ENCODE measurements at regions not wholly inside any gene's neighbourhood (a gene's known extent, or its start where the extent isn't known, plus 50 kb on each side); places are given as distances from the start of the nearest gene placed in this dataset.
"Not testable (repeated sequence)": the region's sequence is repeated elsewhere in the genome, so short reads cannot be mapped to it uniquely, and the experiment has no call there.

GRCh38 chr5:57717555-57717954 lies 234.9 kb upstream of the ACTBL2 start:
- CTCF ChIA-PET = no interaction called here
- no CpG with 5 or more reads among the region's 4 CpGs for WGBS (ENCODE audit: insufficient coverage)
- no peak overlapping the region for H3K27ac Mint-ChIP-seq

GRCh38 chr5:57716661-57717060 lies 234.1 kb upstream of the ACTBL2 start:
- no CpG with 5 or more reads among the region's 3 CpGs for WGBS (ENCODE audit: insufficient coverage)
- no peaks in the 10 kb centered on the region for H3K36me3 ChIP-seq (ENCODE audit: control insufficient read depth in 2 of 2, extremely low read depth in 1 of 2, insufficient read depth in 1 of 2, low read length in 1 of 2)
- no peaks in the 10 kb centered on the region for H3K4me1 ChIP-seq (ENCODE audit: control insufficient read depth in 1 of 2, extremely low read depth in 1 of 2, insufficient read depth in 2 of 2, low read length in 2 of 2)
- ChIA-PET CTCF (no interaction called here), POLR2A (no interaction called here)
- H3K36me3 Mint-ChIP-seq = no peaks in the 10 kb centered on the region
- no peak for ATAC-seq (replicated peaks in 1 of 4)
- no peak overlapping the region for H3K4me3 ChIP-seq (ENCODE audit: control insufficient read depth in 1 of 2, extremely low read depth in 1 of 2, low read length in 1 of 2)
- H3K4me3 Mint-ChIP-seq = no peak overlapping the region
- DNase-seq = no peak
- no peak overlapping the region for H3K27ac ChIP-seq (ENCODE audit: low read length)
- no peaks in the 10 kb centered on the region for H3K9me3 ChIP-seq
- peaks cover 0 to 10% (median 3%) of the 10 kb centered on the region in 3 donors for H3K9me3 Mint-ChIP-seq
- no peaks in the 10 kb centered on the region for H3K27me3 ChIP-seq (replicated peaks in 1 of 2; ENCODE audit: control insufficient read depth in 2 of 2, extremely low read depth in 1 of 2, insufficient read depth in 2 of 2, low read length in 1 of 2)
- no peaks in the 10 kb centered on the region for H3K4me1 Mint-ChIP-seq
- H3K27me3 Mint-ChIP-seq = peaks cover 4 to 10% of the 10 kb centered on the region in 2 donors
- H3K27ac Mint-ChIP-seq = no peak overlapping the region

More at GRCh38 chr5:57717555-57717954, 234.9 kb upstream of the ACTBL2 start:
- ATAC-seq (replicated peaks in 1 of 4) = no peak
- POLR2A ChIA-PET = no interaction called here
- H3K27ac ChIP-seq (ENCODE audit: low read length) = no peak overlapping the region
- H3K4me1 ChIP-seq (ENCODE audit: control insufficient read depth in 1 of 2, extremely low read depth in 1 of 2, insufficient read depth in 2 of 2, low read length in 2 of 2) = no peaks in the 10 kb centered on the region
- Mint-ChIP-seq H3K4me1 (no peaks in the 10 kb centered on the region), H3K9me3 (peaks cover 0 to 10% (median 3%) of the 10 kb centered on the region in 3 donors), H3K27me3 (peaks cover 4 to 10% of the 10 kb centered on the region in 2 donors), H3K4me3 (no peak overlapping the region), H3K36me3 (no peaks in the 10 kb centered on the region)
- no peaks in the 10 kb centered on the region for H3K27me3 ChIP-seq (replicated peaks in 1 of 2; ENCODE audit: control insufficient read depth in 2 of 2, extremely low read depth in 1 of 2, insufficient read depth in 2 of 2, low read length in 1 of 2)
- H3K4me3 ChIP-seq (ENCODE audit: control insufficient read depth in 1 of 2, extremely low read depth in 1 of 2, low read length in 1 of 2) = no peak overlapping the region
- no peaks in the 10 kb centered on the region for H3K36me3 ChIP-seq (ENCODE audit: control insufficient read depth in 2 of 2, extremely low read depth in 1 of 2, insufficient read depth in 1 of 2, low read length in 1 of 2)
- DNase-seq = no peak
- no peaks in the 10 kb centered on the region for H3K9me3 ChIP-seq

- H3K27ac Mint-ChIP-seq = no peak overlapping the region
- peaks cover 0 to 10% (median 3%) of the 10 kb centered on the region in 3 donors for H3K9me3 Mint-ChIP-seq
- Histone ChIP-seq H3K27me3 (replicated peaks in 1 of 2; ENCODE audit: control insufficient read depth in 2 of 2, extremely low read depth in 1 of 2, insufficient read depth in 2 of 2, low read length in 1 of 2) (no peaks in the 10 kb centered on the region), H3K36me3 (ENCODE audit: control insufficient read depth in 2 of 2, extremely low read depth in 1 of 2, insufficient read depth in 1 of 2, low read length in 1 of 2) (no peaks in the 10 kb centered on the region), H3K4me1 (ENCODE audit: control insufficient read depth in 1 of 2, extremely low read depth in 1 of 2, insufficient read depth in 2 of 2, low read length in 2 of 2) (no peaks in the 10 kb centered on the region), H3K27ac (ENCODE audit: low read length) (no peak overlapping the region), H3K9me3 (no peaks in the 10 kb centered on the region), H3K4me3 (ENCODE audit: control insufficient read depth in 1 of 2, extremely low read depth in 1 of 2, low read length in 1 of 2) (no peak overlapping the region)
- peaks cover 3 to 4% of the 10 kb centered on the region in 2 donors for H3K27me3 Mint-ChIP-seq
- H3K4me3 Mint-ChIP-seq = no peak overlapping the region
- ATAC-seq (replicated peaks in 1 of 4) (no peak), DNase-seq (no peak)
- ChIA-PET CTCF (no interaction called here), POLR2A (interaction anchor here in 1 of 2 donors (0.5 kb wide), 1 partner anchor 517 kb away, joined by 4 read pairs; no protein-coding TSS in a partner anchor)
- no peaks in the 10 kb centered on the region for H3K4me1 Mint-ChIP-seq
- WGBS (ENCODE audit: insufficient coverage) = no CpG with 5 or more reads among the region's 2 CpGs
- no peaks in the 10 kb centered on the region for H3K36me3 Mint-ChIP-seq
These were observed 232.7 kb upstream of the ACTBL2 start for GRCh38 chr5:57715296-57715695.

- WGBS (ENCODE audit: insufficient coverage) = 100% methylated on average over 1 of the region's 3 CpGs
- H3K27ac Mint-ChIP-seq; H3K27ac ChIP-seq (ENCODE audit: low read length); H3K27me3 ChIP-seq (replicated peaks in 1 of 2; ENCODE audit: control insufficient read depth in 2 of 2, extremely low read depth in 1 of 2, insufficient read depth in 2 of 2, low read length in 1 of 2); H3K27me3 Mint-ChIP-seq; CTCF ChIA-PET; H3K4me3 ChIP-seq (ENCODE audit: control insufficient read depth in 1 of 2, extremely low read depth in 1 of 2, low read length in 1 of 2); H3K4me1 Mint-ChIP-seq; H3K36me3 ChIP-seq (ENCODE audit: control insufficient read depth in 2 of 2, extremely low read depth in 1 of 2, insufficient read depth in 1 of 2, low read length in 1 of 2); H3K4me3 Mint-ChIP-seq; DNase-seq; H3K9me3 Mint-ChIP-seq; POLR2A ChIA-PET; H3K4me1 ChIP-seq (ENCODE audit: control insufficient read depth in 1 of 2, extremely low read depth in 1 of 2, insufficient read depth in 2 of 2, low read length in 2 of 2); H3K9me3 ChIP-seq; H3K36me3 Mint-ChIP-seq; ATAC-seq (replicated peaks in 1 of 4): not testable (repeated sequence)
These were observed 230.9 kb upstream of the ACTBL2 start for GRCh38 chr5:57713535-57713934.

GRCh38 chr5:57711946-57712345 lies 229.3 kb upstream of the ACTBL2 start:
- no peaks in the 10 kb centered on the region for H3K36me3 Mint-ChIP-seq
- ChIA-PET CTCF (no interaction called here), POLR2A (no interaction called here)
- peaks cover 0 to 10% (median 7%) of the 10 kb centered on the region in 3 donors for H3K9me3 Mint-ChIP-seq
- Histone ChIP-seq H3K36me3 (ENCODE audit: control insufficient read depth in 2 of 2, extremely low read depth in 1 of 2, insufficient read depth in 1 of 2, low read length in 1 of 2) (no peaks in the 10 kb centered on the region), H3K4me3 (ENCODE audit: control insufficient read depth in 1 of 2, extremely low read depth in 1 of 2, low read length in 1 of 2) (no peak overlapping the region), H3K4me1 (ENCODE audit: control insufficient read depth in 1 of 2, extremely low read depth in 1 of 2, insufficient read depth in 2 of 2, low read length in 2 of 2) (no peaks in the 10 kb centered on the region), H3K27me3 (replicated peaks in 1 of 2; ENCODE audit: control insufficient read depth in 2 of 2, extremely low read depth in 1 of 2, insufficient read depth in 2 of 2, low read length in 1 of 2) (no peaks in the 10 kb centered on the region), H3K27ac (ENCODE audit: low read length) (no peak overlapping the region), H3K9me3 (no peaks in the 10 kb centered on the region)
- peaks cover 0 to 3% of the 10 kb centered on the region in 2 donors for H3K27me3 Mint-ChIP-seq
- H3K4me3 Mint-ChIP-seq = no peak overlapping the region
- DNase-seq (no peak), ATAC-seq (replicated peaks in 1 of 4) (no peak)
- no peak overlapping the region for H3K27ac Mint-ChIP-seq
- no CpG with 5 or more reads among the region's 1 CpG for WGBS (ENCODE audit: insufficient coverage)
- H3K4me1 Mint-ChIP-seq = no peaks in the 10 kb centered on the region

- no peaks in the 10 kb centered on the region for H3K4me1 Mint-ChIP-seq
- no peaks in the 10 kb centered on the region for H3K9me3 ChIP-seq
- POLR2A ChIA-PET = no interaction called here
- no peak overlapping the region for H3K4me3 Mint-ChIP-seq
- no peak overlapping the region for H3K27ac Mint-ChIP-seq
- H3K27ac ChIP-seq (ENCODE audit: low read length) = no peak overlapping the region
- H3K9me3 Mint-ChIP-seq = peaks cover 0 to 10% (median 7%) of the 10 kb centered on the region in 3 donors
- no peaks in the 10 kb centered on the region for H3K36me3 ChIP-seq (ENCODE audit: control insufficient read depth in 2 of 2, extremely low read depth in 1 of 2, insufficient read depth in 1 of 2, low read length in 1 of 2)
- H3K36me3 Mint-ChIP-seq = no peaks in the 10 kb centered on the region
- no peak overlapping the region for H3K4me3 ChIP-seq (ENCODE audit: control insufficient read depth in 1 of 2, extremely low read depth in 1 of 2, low read length in 1 of 2)
- DNase-seq (no peak), ATAC-seq (replicated peaks in 1 of 4) (no peak)
- no peaks in the 10 kb centered on the region for H3K27me3 ChIP-seq (replicated peaks in 1 of 2; ENCODE audit: control insufficient read depth in 2 of 2, extremely low read depth in 1 of 2, insufficient read depth in 2 of 2, low read length in 1 of 2)
- H3K4me1 ChIP-seq (ENCODE audit: control insufficient read depth in 1 of 2, extremely low read depth in 1 of 2, insufficient read depth in 2 of 2, low read length in 2 of 2) = no peaks in the 10 kb centered on the region
- peaks cover 0 to 3% of the 10 kb centered on the region in 2 donors for H3K27me3 Mint-ChIP-seq
- WGBS (ENCODE audit: insufficient coverage) = no CpG with 5 or more reads among the region's 2 CpGs
- CTCF ChIA-PET = no interaction called here
These were observed 228.9 kb upstream of the ACTBL2 start for GRCh38 chr5:57711471-57711870.

- Mint-ChIP-seq H3K36me3 (no peaks in the 10 kb centered on the region), H3K9me3 (peaks cover 0 to 10% (median 7%) of the 10 kb centered on the region in 3 donors), H3K27ac (no peak overlapping the region), H3K4me1 (no peaks in the 10 kb centered on the region), H3K4me3 (no peak overlapping the region), H3K27me3 (no peaks in the 10 kb centered on the region)
- WGBS (ENCODE audit: insufficient coverage) = no CpG with 5 or more reads among the region's 1 CpG
- Histone ChIP-seq H3K27me3 (replicated peaks in 1 of 2; ENCODE audit: control insufficient read depth in 2 of 2, extremely low read depth in 1 of 2, insufficient read depth in 2 of 2, low read length in 1 of 2) (no peaks in the 10 kb centered on the region), H3K9me3 (no peaks in the 10 kb centered on the region), H3K36me3 (ENCODE audit: control insufficient read depth in 2 of 2, extremely low read depth in 1 of 2, insufficient read depth in 1 of 2, low read length in 1 of 2) (no peaks in the 10 kb centered on the region), H3K4me3 (ENCODE audit: control insufficient read depth in 1 of 2, extremely low read depth in 1 of 2, low read length in 1 of 2) (no peak overlapping the region), H3K4me1 (ENCODE audit: control insufficient read depth in 1 of 2, extremely low read depth in 1 of 2, insufficient read depth in 2 of 2, low read length in 2 of 2) (no peaks in the 10 kb centered on the region), H3K27ac (ENCODE audit: low read length) (no peak overlapping the region)
- ChIA-PET CTCF (no interaction called here), POLR2A (no interaction called here)
- ATAC-seq (replicated peaks in 1 of 4) (no peak), DNase-seq (no peak)
These were observed 227.5 kb upstream of the ACTBL2 start for GRCh38 chr5:57710126-57710525.
